Upper lobe of left lung (tissue), 6 donors: ENCODE measurements at regions not wholly inside any gene's neighbourhood (a gene's known extent, or its start where the extent isn't known, plus 50 kb on each side); places are given as distances from the start of the nearest gene placed in this dataset.

ENCODE experiments used
- ATAC-seq, 2 donors: fragments of 200-7000 bp; cut with Tn5 transposase; one replicate each; pipeline ENCODE4 v1.9.1; 2022; ENCODE audit warnings: mild to moderate bottlenecking in 2 of 2, moderate library complexity in 2 of 2; ENCODE audit not compliant: low FRiP score in 2 of 2
- DNase-seq, 2 donors: peaks; one replicate each; pipeline ENCODE4 v3.0.0-alpha.2; 2019 to 2020
- H3K27ac ChIP-seq, 4 donors: fragments of 200-600 bp; sonication (generic); one replicate each; pipeline ENCODE4 v1.5.1; 2016 to 2019
- H3K27me3 ChIP-seq, 4 donors: fragments of 200-600 bp; sonication (generic); one replicate each; pipeline ENCODE4 v1.5.1; 2017 to 2019
- H3K36me3 ChIP-seq, 4 donors: fragments of 200-600 bp; sonication (generic); one replicate each; pipeline ENCODE4 v1.5.1; 2016 to 2019
- H3K4me1 ChIP-seq, 4 donors: fragments of 200-600 bp; sonication (generic); one replicate each; pipeline ENCODE4 v1.5.1; 2018 to 2019
- H3K4me3 ChIP-seq, 4 donors: fragments of 200-600 bp; sonication (generic); one replicate each; pipeline ENCODE4 v1.5.1; 2017 to 2019; ENCODE audit warnings: mild to moderate bottlenecking in 2 of 4, moderate library complexity in 1 of 4
- H3K9me3 ChIP-seq, 4 donors: fragments of 200-600 bp; sonication (generic); one replicate each; pipeline ENCODE4 v1.5.1; 2018 to 2019
- CTCF ChIP-seq, 6 experiments: fragments of 450-650 bp in 4 of 6; fragments of 200-600 bp in 2 of 6; sonication (generic) in 2 of 6; IDR thresholded peaks; one replicate each; pipeline ENCODE4 v1.5.1; 2016 to 2019; ENCODE audit warnings: antibody characterized with exemption in 6 of 6
- EP300 ChIP-seq, 4 donors: sonication (generic); formaldehyde crosslinking; IDR thresholded peaks; one replicate each; pipeline ENCODE4 v1.5.1; 2017; ENCODE audit warnings: antibody characterized with exemption in 4 of 4, control low read depth in 2 of 4
- POLR2A ChIP-seq, 4 donors: fragments of 450-650 bp; IDR thresholded peaks; one replicate each; pipeline ENCODE4 v1.5.1; 2016 to 2017; ENCODE audit warnings: antibody characterized with exemption in 4 of 4, mild to moderate bottlenecking in 2 of 4
- POLR2AphosphoS5 ChIP-seq, 2 donors: sonication (generic); formaldehyde crosslinking; IDR thresholded peaks; one replicate each; pipeline ENCODE4 v1.5.1; 2017; ENCODE audit warnings: antibody characterized with exemption in 2 of 2
- WGBS, 2 donors: methylation state at CpG; one replicate each; pipeline ENCODE4 v1.1.5; 2017 to 2018; 5-methylcytosine and 5-hydroxymethylcytosine counted together
- small RNA-seq, 4 donors: library from RNA; depleted of rRNA; stranded (forward); fragments of <200 nt; gene quantifications; one replicate each; pipeline ENCODE3, GENCODE V24; 2016
- donor health status: DM: no; HTN: no; CAD: no; lungs with moderate emphysema.
- donor health status: DM: no; HTN: yes; CAD: no; lungs with severe emphysema.

- H3K4me1 ChIP-seq, result no peaks in the 10 kb centered on the region
- H3K27ac ChIP-seq, result no peak overlapping the region
- H3K9me3 ChIP-seq, result no peaks in the 10 kb centered on the region
- ATAC-seq (no peak), DNase-seq (no peak)
- WGBS, 2 donors, result 91 to 92% methylated on average over 1 of the region's 1 CpG
- H3K4me3 ChIP-seq, result no peak overlapping the region
- TF ChIP-seq POLR2A (IDR thresholded peaks at IDR 0.05), result no peak
- no peaks in the 10 kb centered on the region for H3K36me3 ChIP-seq
- H3K27me3 ChIP-seq, result no peaks in the 10 kb centered on the region
Measured at GRCh38 chr1:232101231-232101630, 474.6 kb downstream of the DISC1 start.

- DNase-seq, result no peak
- Histone ChIP-seq H3K27me3 (no peaks in the 10 kb centered on the region), H3K36me3 (no peaks in the 10 kb centered on the region), H3K27ac (no peak overlapping the region), H3K4me3 (no peak overlapping the region), H3K9me3 (no peaks in the 10 kb centered on the region), H3K4me1 (no peaks in the 10 kb centered on the region)
- WGBS, 2 donors, result 84 to 91% methylated on average over 3 of the region's 3 CpGs
- no peak for TF ChIP-seq POLR2AphosphoS5 (IDR thresholded peaks at IDR 0.05)
- no peak for TF ChIP-seq POLR2A (IDR thresholded peaks at IDR 0.05)
- TF ChIP-seq EP300 (IDR thresholded peaks at IDR 0.05), result no peak
- no peak for TF ChIP-seq CTCF (IDR thresholded peaks at IDR 0.05)
- no peak for ATAC-seq
Measured at GRCh38 chr1:232096751-232097150, 470.2 kb downstream of the DISC1 start.

Small RNA genes in the stretch of these regions (small RNA-seq; reads per million reads assigned to genes)
- gene BX323014.1 (0 reads per million in 4 donors), gene RN7SL299P (0 reads per million in 4 donors)
